PFSK-1 (cell line): ENCODE measurements at regions not wholly inside any gene's neighbourhood (a gene's known extent, or its start where the extent isn't known, plus 50 kb on each side); places are given as distances from the start of the nearest gene placed in this dataset.

Source experiments
- FOXP2 ChIP-seq: optimal IDR thresholded peaks from 2 replicates; pipeline ENCODE3; 2011; ENCODE audit warnings: borderline replicate concordance, control low read depth, inconsistent platforms; ENCODE audit not compliant: insufficient read depth; ENCODE audit errors: extremely low read length, extremely low read depth
- POLR2AphosphoS5 ChIP-seq: IDR thresholded peaks from 2 replicates; pipeline ENCODE4 v1.6.1; 2012; ENCODE audit warnings: low read depth, mild to moderate bottlenecking, control low read depth, low read length, moderate library complexity
- SIN3A ChIP-seq: IDR thresholded peaks from 2 replicates; pipeline ENCODE4 v1.6.1; 2012; ENCODE audit warnings: mild to moderate bottlenecking, low read length, moderate library complexity, borderline replicate concordance; ENCODE audit not compliant: insufficient read depth
- TAF1 ChIP-seq: IDR thresholded peaks from 2 replicates; pipeline ENCODE4 v1.6.1; 2012; ENCODE audit warnings: low read length, control low read depth, borderline replicate concordance; ENCODE audit not compliant: insufficient read depth
- TF ChIP-seq, protein P1 (sequence below), 2 experiments: IDR thresholded peaks; 2 replicates each; pipeline versions ENCODE4 v1.6.1 to v1.8.0; 2011 to 2012; ENCODE audit warnings: low read depth in 2 of 2, low read length in 2 of 2, control low read depth in 1 of 2, inconsistent platforms in 1 of 2, mild to moderate bottlenecking in 1 of 2, moderate library complexity in 1 of 2; ENCODE audit not compliant: insufficient read depth in 1 of 2

DNA sequence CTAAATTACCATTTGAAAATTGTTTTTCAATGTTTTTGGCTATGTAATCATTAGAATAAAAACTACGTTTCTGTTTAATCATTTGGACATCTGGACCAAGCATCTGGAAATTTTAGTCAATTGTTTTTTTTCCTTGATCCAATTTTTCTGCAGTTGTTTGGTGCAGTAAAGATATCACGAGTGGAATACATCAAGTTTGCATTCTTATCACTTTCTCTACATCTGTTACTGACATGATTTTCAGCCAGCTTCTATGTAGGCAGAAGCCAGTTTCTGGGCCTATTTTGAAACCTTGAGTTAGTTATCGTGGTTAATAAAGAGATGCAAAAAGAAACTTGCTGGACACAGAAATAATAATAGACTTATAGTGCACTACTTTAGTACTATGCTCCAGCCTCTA lies 277.9 kb upstream of the ADAMTS5 start:
- TF ChIP-seq FOXP2 (no peak), POLR2AphosphoS5 (no peak), TAF1 (no peak)
- TF ChIP-seq, protein P1, sequence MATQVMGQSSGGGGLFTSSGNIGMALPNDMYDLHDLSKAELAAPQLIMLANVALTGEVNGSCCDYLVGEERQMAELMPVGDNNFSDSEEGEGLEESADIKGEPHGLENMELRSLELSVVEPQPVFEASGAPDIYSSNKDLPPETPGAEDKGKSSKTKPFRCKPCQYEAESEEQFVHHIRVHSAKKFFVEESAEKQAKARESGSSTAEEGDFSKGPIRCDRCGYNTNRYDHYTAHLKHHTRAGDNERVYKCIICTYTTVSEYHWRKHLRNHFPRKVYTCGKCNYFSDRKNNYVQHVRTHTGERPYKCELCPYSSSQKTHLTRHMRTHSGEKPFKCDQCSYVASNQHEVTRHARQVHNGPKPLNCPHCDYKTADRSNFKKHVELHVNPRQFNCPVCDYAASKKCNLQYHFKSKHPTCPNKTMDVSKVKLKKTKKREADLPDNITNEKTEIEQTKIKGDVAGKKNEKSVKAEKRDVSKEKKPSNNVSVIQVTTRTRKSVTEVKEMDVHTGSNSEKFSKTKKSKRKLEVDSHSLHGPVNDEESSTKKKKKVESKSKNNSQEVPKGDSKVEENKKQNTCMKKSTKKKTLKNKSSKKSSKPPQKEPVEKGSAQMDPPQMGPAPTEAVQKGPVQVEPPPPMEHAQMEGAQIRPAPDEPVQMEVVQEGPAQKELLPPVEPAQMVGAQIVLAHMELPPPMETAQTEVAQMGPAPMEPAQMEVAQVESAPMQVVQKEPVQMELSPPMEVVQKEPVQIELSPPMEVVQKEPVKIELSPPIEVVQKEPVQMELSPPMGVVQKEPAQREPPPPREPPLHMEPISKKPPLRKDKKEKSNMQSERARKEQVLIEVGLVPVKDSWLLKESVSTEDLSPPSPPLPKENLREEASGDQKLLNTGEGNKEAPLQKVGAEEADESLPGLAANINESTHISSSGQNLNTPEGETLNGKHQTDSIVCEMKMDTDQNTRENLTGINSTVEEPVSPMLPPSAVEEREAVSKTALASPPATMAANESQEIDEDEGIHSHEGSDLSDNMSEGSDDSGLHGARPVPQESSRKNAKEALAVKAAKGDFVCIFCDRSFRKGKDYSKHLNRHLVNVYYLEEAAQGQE (IDR thresholded peaks at IDR 0.05; ENCODE audit: insufficient read depth in 1 of 2, low read depth in 2 of 2, low read length in 2 of 2): no peak

DNA sequence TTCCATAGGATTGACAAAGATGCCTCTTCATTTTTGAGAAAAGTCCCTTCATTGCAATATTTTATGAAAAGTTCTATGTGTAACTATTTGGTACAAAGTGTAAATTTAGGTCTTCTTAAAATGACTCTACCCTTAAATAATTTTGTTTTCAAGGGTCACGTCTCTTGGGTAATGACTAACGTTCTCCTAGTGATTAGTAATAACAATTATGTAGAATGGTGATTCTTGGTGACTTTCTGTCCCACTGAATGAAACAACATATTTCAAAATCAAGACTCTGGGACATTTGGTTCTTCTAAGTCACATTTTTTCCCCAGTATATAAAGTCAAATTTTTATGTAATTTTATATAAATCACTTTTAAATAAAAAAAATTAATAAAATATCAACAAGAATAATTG lies 277.5 kb upstream of the ADAMTS5 start:
- TF ChIP-seq TAF1 (no peak), POLR2AphosphoS5 (no peak), SIN3A (no peak), FOXP2 (no peak)
- TF ChIP-seq, protein P1 (IDR thresholded peaks at IDR 0.05; ENCODE audit: insufficient read depth in 1 of 2, low read depth in 2 of 2, low read length in 2 of 2): no peak

GRCh38 chr21:27240839-27241238 lies 274.0 kb upstream of the ADAMTS5 start:
- TF ChIP-seq SIN3A (no peak), TAF1 (no peak), POLR2AphosphoS5 (no peak)
- TF ChIP-seq, protein P1 (IDR thresholded peaks at IDR 0.05; ENCODE audit: insufficient read depth in 1 of 2, low read depth in 2 of 2, low read length in 2 of 2): no peak

GRCh38 chr21:27233514-27234115 lies 266.7 kb upstream of the ADAMTS5 start:
- TF ChIP-seq POLR2AphosphoS5 (no peak), TAF1 (no peak), FOXP2 (no peak), SIN3A (no peak)

DNA sequence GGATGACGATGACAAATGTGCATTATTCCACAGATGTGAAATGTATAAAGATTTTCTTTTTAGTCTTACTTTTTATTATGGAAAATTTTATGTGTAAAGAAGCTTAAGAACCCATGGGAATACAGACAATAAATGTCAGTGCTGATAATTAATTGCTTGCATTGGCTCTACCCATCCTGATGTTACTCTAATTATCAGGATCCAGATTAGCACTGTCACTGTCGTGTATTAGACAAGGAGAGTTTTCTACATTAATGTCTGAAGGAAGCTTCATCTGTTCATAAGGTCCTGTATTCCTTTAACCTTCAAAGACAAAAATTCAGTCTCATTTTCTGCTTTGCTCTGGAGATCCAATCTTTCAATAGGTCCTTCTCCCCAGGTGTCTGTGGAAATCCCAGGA lies 259.1 kb upstream of the ADAMTS5 start:
- TF ChIP-seq TAF1: no peak

- TF ChIP-seq FOXP2: no peak
- no peak for TF ChIP-seq TAF1
- TF ChIP-seq, protein P1 (IDR thresholded peaks at IDR 0.05; ENCODE audit: insufficient read depth in 1 of 2, low read depth in 2 of 2, low read length in 2 of 2): no peak
- no peak for TF ChIP-seq SIN3A
- TF ChIP-seq POLR2AphosphoS5: no peak
Measured at GRCh38 chr21:27225151-27225550, 258.3 kb upstream of the ADAMTS5 start.
